ENCODE measurements at regions not wholly inside any gene's neighbourhood (a gene's known extent, or its start where the extent isn't known, plus 50 kb on each side); places are given as distances from the start of the nearest gene placed in this dataset.

DNA sequence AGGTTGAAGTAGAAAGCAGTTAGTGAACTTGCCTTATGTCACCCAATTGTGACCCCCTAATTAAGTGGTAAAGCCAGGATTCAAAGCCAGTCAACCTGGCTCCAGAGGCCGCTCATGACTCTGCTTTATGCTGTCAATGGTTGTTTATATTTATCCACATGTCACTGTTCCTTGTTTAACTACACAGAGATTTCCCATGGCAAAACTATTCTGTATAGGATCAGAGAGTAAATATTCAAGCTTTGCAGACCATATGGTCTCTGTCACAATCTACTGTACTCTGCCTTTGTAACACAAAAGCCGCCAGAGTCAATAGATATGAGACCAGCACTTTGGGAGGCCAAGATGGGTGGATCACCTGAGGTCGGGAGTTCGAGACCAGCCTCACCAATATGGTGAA lies 371.7 kb upstream of the PTBP2 start:
- DNase-seq (ENCODE audit: low read depth in 1 of 2, low spot score in 1 of 2): no peak

DNA sequence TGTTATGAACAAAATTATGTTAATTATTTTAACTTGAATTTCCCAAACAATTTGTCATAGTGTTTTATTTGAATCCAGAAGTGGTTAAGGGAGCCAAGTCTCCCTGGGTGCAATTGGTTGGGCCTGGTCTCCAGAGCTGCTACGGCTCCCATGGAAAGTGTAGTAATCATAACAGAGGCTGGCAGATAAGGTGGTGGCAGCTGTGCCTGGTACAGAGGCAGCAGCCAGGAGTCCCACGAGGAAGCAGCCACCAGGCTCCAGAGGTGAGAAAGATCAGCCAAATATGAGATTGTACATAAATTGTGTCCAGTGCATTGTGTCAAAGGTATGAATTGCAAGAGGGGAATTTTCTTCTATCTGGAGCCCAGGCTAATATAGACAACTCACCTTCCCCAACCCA lies 368.9 kb upstream of the PTBP2 start:
- no peak for DNase-seq (ENCODE audit: low read depth in 1 of 2, low spot score in 1 of 2)

DNA sequence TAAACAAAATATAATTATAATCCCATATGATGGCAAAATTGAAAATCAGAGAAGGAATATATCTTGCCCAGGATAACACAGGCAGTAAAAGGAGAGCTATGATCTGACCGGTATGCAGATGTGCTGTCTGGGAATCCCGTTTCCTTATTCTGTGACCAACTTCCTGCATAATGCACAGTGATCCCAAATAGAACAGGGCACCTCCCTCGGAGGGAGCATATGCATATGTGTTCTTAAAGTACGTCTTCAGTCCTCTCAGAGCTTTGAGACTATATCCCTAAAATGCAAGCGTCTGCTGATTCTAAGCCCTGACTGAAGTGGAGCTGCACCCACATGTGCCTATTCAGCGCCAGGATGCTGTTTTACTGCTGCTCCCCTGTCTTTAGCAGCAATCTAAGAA lies 366.1 kb upstream of the PTBP2 start:
- no peak for DNase-seq (ENCODE audit: low read depth in 1 of 2, low spot score in 1 of 2)

DNA sequence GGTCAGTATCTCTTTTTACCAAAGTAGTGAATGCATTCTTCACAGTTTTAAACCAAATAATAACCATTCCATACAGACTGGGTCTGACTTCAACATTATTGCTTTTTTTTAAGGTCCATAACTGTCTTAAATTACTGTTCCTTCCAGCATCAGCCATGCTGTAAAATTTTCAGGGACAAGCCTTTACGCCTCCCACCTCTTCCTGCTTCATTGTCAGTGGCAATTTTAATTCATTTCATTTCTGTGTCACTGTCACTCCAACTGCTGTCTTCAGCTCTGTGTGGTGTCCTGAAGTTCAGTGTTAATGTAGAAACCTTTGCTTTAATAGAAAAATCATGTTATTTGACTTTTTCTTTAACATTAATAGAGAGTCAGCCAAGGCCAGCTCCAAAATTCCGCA lies 365.6 kb upstream of the PTBP2 start:
- DNase-seq (ENCODE audit: low read depth in 1 of 2, low spot score in 1 of 2): no peak

DNA sequence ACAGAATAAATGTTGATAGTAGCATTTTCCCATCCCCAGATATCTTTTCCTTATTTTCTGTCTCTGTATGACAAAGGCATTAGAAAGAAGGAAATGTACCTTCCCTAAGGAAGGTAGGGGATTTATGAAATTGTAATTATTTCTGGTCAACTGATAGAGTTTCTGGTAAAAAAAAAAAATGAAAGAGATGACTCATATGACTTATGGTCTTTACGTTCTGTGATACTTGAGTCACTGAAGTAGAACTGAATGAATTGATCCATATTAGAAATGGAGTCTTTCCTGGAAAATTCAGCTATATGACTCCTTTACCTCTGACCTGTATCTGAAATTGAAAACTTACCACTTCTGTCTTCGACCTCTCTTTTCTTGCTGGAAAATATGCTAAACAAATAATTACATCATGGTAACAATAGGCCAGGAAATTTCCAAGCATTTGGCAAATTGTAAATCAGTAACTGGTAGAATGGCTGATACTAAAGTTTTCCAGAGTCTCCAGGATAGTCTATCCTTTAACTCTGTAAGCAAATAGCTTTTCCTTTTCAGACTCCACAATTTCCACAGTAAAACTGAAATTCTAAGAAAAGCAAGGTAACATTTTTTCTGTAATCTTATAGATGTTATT lies 364.3 kb upstream of the PTBP2 start:
- DNase-seq (ENCODE audit: low read depth in 1 of 2, low spot score in 1 of 2): no peak

DNA sequence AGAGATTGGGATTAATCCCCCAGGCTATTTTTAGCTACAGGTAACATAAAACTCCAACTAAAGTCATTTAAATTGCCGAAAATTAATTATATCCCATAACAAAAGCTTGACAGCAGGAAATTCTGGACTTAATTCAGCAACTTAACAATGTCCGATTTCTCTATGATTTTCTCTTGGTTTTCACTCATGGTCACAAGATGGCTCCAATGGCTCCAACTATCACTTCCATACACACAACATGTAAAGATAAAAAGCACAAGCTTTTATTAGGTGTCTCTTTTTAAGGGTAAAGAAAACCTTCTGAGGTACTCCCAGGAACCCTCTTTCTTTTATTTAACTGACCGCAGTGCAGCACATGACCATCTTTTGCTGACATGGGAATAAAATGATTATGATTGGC lies 363.5 kb upstream of the PTBP2 start:
- DNase-seq (ENCODE audit: low read depth in 1 of 2, low spot score in 1 of 2): no peak

DNA sequence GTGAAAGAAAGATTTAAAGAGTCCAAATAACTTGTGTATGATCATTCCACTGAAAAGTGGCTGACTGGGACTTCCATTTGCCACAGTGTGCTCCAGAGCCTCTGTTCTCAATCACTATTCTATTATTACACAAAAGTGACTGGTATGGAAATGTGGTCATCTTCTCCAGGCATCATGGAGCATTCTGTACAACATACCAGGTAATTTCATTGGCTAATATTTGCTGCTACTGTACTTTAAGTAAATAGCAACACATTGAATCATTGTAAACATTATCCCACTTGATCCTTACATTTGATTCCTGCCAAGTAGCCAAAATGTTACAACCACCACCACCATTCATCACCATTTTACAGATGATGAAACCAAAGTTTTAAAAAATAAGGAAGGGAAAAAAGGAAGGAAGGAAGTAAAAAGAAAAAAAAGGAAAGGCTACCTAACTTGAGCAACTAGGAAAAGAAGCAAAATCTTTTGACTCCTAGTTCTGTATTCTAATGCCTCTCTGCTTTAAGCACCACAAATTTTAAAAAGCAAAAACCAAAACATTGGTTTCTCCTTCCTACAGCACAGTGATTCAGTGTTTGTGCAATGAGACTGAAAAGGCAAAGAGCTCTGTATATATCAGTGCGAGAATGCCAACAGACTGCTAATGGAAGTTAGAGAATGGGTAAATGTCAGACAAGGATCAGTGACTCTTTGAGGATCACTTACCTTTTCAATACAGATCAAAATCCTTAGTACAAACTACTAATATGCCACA lies 361.4 kb upstream of the PTBP2 start:
- DNase-seq (ENCODE audit: low read depth in 1 of 2, low spot score in 1 of 2): no peak

DNA sequence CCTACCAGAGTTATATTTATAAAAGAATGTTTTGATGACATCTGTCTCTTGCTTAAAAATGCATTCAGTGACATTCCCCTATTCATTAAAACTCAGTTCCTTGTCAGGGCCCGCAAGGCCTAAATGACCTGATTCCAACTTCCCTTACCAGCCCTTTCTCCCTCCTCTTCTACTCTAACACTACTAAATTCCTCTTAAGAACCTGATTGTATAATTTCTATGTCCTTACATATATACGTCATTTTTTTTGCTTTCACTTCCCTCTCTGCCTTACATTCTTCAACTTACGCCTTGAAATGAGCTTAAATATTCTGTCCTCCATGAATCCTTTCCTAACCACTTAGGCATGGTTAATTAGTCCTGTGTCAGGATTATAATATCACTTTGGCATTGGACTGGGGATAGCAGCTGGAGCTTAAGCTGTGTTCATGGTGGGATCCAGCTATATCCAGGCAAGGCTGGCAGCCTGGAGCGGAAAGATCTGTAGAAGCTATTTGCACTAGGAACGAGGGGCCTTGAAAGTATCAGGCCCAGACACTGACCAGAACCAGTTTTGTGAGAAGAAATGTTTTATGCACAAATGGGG lies 360.2 kb upstream of the PTBP2 start:
- no peak for DNase-seq (ENCODE audit: low read depth in 1 of 2, low spot score in 1 of 2)

DNA sequence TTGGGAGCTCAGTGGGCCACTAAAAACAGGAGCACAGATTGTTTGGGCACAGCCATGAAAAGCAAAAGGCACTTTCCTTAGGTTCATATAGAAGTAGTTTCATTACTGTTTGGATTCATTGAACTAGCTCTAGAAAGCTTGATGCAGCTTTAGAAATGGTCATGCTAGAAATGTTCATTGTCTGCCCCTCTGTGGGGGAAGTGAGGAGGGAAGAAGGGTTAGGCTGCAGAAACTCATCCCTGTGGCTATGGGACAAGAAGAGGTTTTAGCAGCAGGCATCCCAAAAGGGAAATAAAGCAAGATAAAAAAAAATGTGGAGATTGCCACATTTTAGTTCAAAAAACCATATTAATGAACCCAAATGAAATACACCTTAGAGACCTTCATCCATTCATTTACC lies 359.6 kb upstream of the PTBP2 start:
- no peak for DNase-seq (ENCODE audit: low read depth in 1 of 2, low spot score in 1 of 2)

DNA sequence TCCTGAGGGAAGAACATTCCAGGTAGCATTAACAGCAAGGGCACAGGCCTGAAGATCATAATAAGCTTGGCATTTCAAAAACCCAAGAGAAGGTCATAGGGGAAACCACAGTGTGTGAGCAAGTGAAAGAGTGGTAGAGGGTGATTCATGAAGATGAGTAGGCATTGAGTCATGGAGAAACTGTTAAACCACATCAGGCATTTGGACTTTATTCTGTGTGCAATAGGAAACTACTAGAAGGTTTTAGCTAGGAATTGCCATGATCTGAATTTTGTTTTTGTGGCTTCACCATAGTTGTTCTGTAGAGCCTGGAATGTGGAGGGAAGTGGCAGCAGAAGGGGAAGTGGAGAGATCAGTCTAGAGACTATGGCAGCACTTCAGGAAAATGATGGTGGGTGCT lies 359.0 kb upstream of the PTBP2 start:
- peak in 1 of 2 donors; percentile 3 for DNase-seq (ENCODE audit: low read depth in 1 of 2, low spot score in 1 of 2)

DNA sequence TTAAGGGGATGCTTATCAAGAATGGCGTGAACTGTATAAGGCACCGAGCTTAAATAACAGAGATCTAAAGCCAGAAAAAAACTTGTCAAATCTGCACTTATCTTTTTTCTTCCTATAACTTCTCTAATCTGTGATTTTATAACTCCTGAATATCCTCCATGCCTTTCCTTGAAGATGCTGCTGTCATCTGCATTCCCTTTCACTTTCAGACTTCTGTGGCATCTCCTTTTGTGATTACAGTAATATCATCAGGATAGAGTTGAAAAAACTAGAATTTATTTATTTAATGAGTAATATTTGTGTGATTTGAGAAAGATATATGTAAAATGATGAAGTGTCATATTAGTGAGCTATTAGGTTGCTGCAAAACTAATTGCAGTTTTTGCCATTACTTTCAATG lies 357.8 kb upstream of the PTBP2 start:
- no peak for DNase-seq (ENCODE audit: low read depth in 1 of 2, low spot score in 1 of 2)

DNA sequence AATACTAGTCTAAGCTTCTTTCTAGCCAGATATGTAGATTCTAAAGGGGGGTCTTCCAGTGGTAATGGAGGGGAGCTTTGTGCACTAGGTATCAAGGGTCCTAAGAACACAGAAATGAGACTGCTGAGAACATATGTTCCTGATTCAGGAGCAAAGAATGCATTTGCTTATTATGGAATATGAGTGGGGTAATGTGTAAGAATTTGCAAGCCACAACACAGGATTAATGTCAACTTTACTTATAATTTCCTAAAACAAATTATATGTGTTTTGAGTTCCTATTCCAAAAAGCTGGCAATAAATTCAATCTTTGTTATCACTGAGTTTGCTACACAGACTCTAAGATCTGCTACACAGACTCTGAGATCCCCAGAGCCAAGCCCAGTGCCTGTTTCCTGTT lies 357.0 kb upstream of the PTBP2 start:
- DNase-seq (ENCODE audit: low read depth in 1 of 2, low spot score in 1 of 2): no peak

DNA sequence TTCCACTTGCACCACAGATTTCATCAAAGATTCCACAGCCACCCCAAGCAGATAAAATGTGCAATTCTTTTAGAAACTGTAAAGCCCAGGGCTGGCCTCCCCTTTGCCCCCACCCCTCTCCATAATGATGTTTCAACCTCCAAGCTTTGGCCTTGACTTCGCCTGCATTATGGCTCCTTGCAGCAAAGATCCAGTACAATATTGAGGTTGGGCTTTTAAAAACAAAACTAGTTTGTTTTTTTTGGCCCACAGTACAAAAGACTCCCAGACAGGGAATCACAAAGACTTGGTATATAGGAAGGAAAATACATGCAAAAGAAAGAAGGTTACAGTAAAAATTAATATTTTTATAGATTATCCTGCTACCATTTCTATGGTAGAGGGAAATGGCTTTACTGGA lies 356.5 kb upstream of the PTBP2 start:
- no peak for DNase-seq (ENCODE audit: low read depth in 1 of 2, low spot score in 1 of 2)

DNA sequence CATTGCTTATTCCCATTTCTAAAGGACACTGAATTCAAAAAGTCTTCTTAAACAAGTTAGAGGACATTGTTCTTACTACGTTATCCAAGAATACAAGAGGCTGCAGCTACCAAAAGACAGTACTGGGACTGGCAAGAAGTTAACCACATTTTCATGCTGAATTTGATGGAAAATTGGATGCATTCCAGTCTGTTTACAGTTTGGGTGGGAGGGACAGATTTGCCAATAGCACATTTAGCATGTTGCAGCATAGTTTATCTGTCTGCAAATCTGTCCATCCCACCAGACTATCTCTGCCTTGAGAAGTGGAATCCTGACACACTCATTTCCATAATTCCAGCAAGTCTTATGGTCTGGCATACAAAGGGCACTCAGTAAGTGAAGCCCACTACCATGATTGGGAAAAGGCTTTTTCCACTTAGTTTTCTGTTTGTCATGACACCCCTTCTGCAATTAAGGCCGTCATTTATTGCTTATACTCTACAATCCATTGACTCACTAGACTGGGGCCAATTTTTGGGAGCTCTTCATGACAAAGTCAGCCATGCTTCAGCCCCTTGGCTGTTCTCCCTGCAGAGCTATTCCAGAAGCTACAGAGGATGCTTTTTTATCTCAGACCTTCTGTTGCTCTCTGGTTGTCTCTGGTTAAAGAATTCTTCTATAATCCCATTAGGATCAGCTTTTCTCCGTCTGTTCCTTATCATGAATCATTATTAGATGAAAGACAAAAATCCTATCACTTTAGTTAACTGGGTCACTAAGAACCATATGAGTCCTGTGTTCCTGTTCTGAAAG lies 355.8 kb upstream of the PTBP2 start:
- no peak for DNase-seq (ENCODE audit: low read depth in 1 of 2, low spot score in 1 of 2)

DNA sequence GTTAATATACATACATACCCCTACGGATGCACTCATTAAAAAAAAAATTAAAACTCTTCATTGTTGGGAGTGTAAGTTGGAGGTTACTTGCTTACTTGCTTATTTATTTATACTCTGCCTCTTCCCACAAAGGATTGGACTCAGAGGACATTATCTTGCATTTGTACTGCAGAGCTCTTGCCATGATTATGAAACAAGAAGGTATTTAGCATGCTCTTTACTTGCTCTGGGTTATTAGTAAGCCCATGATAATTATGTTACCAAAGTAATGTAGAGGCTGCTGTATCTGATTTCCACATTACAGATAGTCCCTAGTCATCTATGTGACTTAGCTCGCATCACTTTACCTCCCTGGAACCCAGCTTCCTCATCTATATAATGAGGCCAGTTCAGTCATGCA lies 355.1 kb upstream of the PTBP2 start:
- DNase-seq (ENCODE audit: low read depth in 1 of 2, low spot score in 1 of 2): no peak

DNA sequence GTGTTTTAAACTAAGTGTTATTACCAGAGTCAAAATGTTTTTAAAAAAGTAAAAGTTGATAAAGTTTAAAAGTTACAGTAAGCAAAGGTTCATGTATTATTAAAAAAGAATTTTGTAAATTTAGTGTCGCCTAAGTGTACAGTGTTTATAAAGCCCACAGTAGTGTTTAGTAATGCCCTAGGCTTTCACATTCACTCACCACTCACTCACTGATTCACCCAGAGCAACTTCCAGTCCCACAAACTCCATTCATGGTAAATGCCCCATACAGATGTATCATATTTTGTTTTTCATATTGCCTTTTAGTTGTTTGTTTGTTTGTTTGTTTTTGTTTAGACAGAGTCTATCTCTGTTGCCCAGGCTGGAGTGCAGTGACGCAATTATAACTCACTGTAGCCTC lies 353.8 kb upstream of the PTBP2 start:
- DNase-seq (ENCODE audit: low read depth in 1 of 2, low spot score in 1 of 2): no peak

DNA sequence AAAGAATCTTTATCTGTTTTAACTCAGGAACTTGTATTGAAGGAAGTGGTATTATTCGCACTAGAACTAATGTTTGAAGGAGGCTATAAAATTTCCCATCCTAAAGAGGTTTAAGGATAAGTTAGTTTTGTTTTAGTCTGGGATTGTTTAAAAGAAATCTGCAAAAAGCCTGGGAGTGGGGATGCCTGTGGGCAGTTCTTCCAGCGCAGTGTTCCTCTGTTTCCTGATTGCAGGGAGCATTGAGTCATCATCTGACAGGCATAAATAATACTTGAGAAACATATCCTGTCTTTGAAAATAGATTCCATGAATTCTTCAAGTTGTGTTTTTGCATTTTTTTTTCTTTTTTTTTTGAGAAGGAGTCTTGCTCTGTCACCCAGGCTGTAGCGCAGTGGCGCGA lies 350.8 kb upstream of the PTBP2 start:
- DNase-seq (ENCODE audit: low read depth in 1 of 2, low spot score in 1 of 2): no peak

DNA sequence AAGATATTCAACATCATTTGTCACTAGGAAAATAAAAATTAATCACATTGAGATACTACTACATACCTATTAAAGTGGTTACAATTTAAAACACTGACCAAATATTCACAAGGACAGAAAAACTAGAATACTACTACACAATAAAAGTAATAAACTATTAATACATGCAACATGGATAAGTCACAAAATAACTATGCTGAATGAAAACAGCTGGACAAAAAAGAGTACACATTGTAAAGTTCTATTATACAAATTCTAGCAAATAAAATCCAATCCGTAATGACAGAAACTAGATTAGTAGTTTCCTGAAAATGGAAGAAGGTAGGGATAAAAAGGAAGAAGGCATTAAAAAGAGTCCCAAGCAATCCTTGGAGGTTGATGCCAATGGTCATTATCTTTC lies 348.7 kb upstream of the PTBP2 start:
- no peak for DNase-seq (ENCODE audit: low read depth in 1 of 2, low spot score in 1 of 2)

DNA sequence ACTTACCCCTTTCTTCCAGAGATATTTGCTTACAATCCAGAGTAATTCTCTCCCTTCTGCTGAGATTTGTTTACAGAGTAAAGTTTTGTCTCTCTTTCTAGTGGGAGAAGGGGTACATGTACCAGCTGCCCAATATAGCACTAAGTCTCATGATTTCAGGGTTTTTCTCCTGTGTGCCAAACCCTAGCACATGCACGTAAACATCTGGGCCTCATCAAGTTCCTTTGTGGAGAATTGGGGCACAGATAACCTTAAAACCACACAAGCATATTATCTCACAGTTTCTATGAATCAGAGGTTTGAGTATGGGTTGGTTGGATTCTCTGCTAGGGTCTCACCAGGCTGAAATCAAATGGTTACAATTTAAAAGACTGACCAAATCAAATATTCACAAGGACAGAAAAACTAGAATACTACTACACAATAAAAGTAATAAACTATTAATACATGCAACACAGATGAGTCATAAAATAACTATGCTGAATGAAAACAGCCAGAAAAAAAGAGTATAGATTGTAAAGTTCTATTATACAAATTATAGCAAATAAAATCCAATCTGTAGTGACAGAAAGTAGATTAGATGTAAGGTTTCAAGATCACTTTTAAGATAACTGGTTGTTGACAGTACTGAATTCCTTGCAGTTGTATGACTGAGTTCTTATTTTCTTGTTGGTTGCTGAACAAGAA lies 347.4 kb upstream of the PTBP2 start:
- DNase-seq (ENCODE audit: low read depth in 1 of 2, low spot score in 1 of 2): no peak

DNA sequence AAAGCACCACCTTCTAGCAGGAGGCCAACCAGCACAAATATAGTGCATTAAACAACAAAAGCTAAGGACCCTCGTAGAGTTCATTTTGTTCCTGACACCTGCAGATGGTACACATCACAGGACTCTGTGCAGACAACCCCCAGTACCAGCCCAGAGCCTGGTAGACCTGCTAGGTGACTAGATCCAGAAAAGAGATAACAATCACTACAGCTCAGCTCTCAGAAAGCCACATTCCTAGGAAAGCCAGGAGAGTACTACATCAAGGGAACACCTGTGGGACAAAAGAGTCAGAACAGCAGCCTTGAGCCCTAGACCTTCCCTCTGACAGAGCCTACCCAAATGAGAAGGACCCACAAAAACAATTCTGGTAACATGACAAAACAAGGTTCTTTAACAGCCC lies 344.7 kb upstream of the PTBP2 start:
- no peak for DNase-seq (ENCODE audit: low read depth in 1 of 2, low spot score in 1 of 2)

DNA sequence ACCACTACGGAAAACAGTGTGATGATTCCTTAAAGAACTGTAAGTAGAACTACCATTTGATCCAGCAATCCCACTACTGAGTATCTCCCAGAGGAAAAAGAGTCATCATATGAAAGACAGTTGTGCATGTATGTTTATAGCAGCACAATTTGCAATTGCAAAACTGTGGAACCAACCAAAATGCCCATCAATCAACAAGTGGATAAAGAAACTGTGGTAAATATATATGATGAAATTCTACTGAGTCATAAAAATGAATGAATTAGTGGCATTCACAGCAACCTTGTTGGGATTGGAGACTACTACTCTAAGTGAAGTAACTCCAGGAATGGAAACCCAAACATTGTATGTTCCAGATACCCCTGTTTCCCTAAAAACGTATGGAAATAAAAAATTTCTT lies 337.0 kb upstream of the PTBP2 start:
- no peak for DNase-seq (ENCODE audit: low read depth in 1 of 2, low spot score in 1 of 2)

Measured in activated CD4-positive, alpha-beta T cell treated with anti-CD3 and anti-CD28 coated beads, Interleukin-2, amount 50 U/mL, for 24 hours (primary cell).